ENCODE measurements at regions not wholly inside any gene's neighbourhood (a gene's known extent, or its start where the extent isn't known, plus 50 kb on each side); places are given as distances from the start of the nearest gene placed in this dataset.

GRCh38 chr7:82572195-82572880 is 128.8 kb upstream of the CACNA2D1 start:
- TF ChIP-seq, protein P1, sequence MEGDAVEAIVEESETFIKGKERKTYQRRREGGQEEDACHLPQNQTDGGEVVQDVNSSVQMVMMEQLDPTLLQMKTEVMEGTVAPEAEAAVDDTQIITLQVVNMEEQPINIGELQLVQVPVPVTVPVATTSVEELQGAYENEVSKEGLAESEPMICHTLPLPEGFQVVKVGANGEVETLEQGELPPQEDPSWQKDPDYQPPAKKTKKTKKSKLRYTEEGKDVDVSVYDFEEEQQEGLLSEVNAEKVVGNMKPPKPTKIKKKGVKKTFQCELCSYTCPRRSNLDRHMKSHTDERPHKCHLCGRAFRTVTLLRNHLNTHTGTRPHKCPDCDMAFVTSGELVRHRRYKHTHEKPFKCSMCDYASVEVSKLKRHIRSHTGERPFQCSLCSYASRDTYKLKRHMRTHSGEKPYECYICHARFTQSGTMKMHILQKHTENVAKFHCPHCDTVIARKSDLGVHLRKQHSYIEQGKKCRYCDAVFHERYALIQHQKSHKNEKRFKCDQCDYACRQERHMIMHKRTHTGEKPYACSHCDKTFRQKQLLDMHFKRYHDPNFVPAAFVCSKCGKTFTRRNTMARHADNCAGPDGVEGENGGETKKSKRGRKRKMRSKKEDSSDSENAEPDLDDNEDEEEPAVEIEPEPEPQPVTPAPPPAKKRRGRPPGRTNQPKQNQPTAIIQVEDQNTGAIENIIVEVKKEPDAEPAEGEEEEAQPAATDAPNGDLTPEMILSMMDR (IDR thresholded peaks at IDR 0.05; ENCODE audit: insufficient read depth, low read length, poor library complexity, severe bottlenecking) = peak; percentile 92
- TF ChIP-seq EZH2phosphoT487 (conservative IDR thresholded peaks at IDR 0.05; ENCODE audit: low read length) = no peak
